Mammary epithelial cell (primary cell): ENCODE measurements at regions not wholly inside any gene's neighbourhood (a gene's known extent, or its start where the extent isn't known, plus 50 kb on each side); places are given as distances from the start of the nearest gene placed in this dataset.

Experiments
- CTCF ChIP-seq, 2 donors: IDR thresholded peaks in 1 of 2; conservative IDR thresholded peaks in 1 of 2; 2 replicates each; pipeline ENCODE4 v1.5.1; 2011 to 2012; ENCODE audit warnings: inconsistent platforms in 2 of 2, low read length in 2 of 2, mild to moderate bottlenecking in 2 of 2, control low read depth in 1 of 2, low read depth in 1 of 2; ENCODE audit not compliant: insufficient read depth in 1 of 2; ENCODE audit errors: extremely low read depth in 1 of 2
- EZH2 ChIP-seq: IDR thresholded peaks from 2 replicates; pipeline ENCODE4 v1.6.1; 2012; ENCODE audit warnings: low read length, inconsistent platforms, borderline replicate concordance

DNA sequence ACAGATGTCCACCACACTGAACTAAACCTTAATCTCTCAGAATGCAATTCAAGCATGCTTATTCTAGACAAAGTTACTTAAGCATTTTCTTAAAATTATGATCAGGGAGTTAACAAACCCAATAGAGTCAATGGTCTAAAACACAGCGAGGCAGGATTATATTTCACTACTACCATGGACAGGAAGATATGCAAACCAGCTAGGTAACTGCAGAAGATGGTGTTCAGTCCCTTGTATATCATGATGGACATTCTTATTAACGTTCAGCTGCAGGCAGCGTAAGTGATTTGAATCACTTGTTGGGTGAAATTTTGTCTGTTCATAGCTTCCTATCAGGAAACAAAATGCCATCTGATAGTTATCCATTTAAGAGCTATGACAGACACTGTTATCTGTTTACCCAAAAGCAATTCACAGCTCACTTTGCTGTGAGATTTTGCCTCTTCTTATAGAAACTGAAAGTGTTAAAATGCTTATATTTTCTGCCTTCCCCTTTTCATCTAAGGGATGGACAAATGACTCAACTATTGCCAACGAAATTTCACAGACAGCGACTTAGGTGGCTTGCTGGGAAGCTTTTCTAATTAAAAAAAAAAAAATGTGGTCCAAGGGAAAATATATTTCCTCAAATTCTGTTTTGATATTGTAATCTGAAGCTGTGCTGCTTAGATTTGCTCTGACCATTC, 591.9 kb downstream of the DACH1 start:
- TF ChIP-seq CTCF (conservative IDR thresholded peaks at IDR 0.05 in 1 of 2, IDR thresholded peaks at IDR 0.05 in 1 of 2; ENCODE audit: extremely low read depth in 1 of 2, insufficient read depth in 1 of 2, low read depth in 1 of 2, low read length in 2 of 2), result no peak
- TF ChIP-seq EZH2, result no peak
